ENCODE measurements at regions not wholly inside any gene's neighbourhood (a gene's known extent, or its start where the extent isn't known, plus 50 kb on each side); places are given as distances from the start of the nearest gene placed in this dataset.

- Mint-ChIP-seq H3K36me3 (ENCODE audit: insufficient read depth, unreplicated experiment) (no peaks in the 10 kb centered on the region), H3K9me3 (ENCODE audit: unreplicated experiment) (no peaks in the 10 kb centered on the region), H3K4me1 (ENCODE audit: insufficient read depth, unreplicated experiment) (peaks cover 16% of the 10 kb centered on the region), H3K27ac (ENCODE audit: low read depth, unreplicated experiment) (no peak overlapping the region), H3K4me3 (ENCODE audit: unreplicated experiment) (no peak overlapping the region), H3K27me3 (ENCODE audit: insufficient read depth, unreplicated experiment) (no peaks in the 10 kb centered on the region)
- intact Hi-C loops (cut with micrococcal nuclease), result no loop called here
- no TSS peak for BruUV-seq (replicated peaks)
- TF ChIP-seq CTCF (IDR thresholded peaks at IDR 0.05; ENCODE audit: unreplicated experiment), result no peak
- POLR2A ChIA-PET, result no interaction called here
- no peak for DNase-seq (ENCODE audit: unreplicated experiment)
- CTCF ChIA-PET, result interaction anchor here (0.6 to 1.0 kb wide), 2 partner anchors 9 to 449 kb away, joined by 3 to 4 read pairs; no protein-coding TSS in a partner anchor
Observed at GRCh38 chr18:11521853-11522252, 87.5 kb upstream of the SLC35G4 start.

GRCh38 chr18:11520536-11520935, 88.9 kb upstream of the SLC35G4 start:
- POLR2A ChIA-PET, result no interaction called here
- CTCF ChIA-PET, result interaction anchor here (2.4 to 4.2 kb wide), 2 partner anchors 8 to 209 kb away, joined by 13 to 41 read pairs; no protein-coding TSS in a partner anchor
- peak; percentile 20 for DNase-seq (ENCODE audit: unreplicated experiment)
- peaks cover 7% of the 10 kb centered on the region for H3K27me3 Mint-ChIP-seq (ENCODE audit: insufficient read depth, unreplicated experiment)
- TF ChIP-seq CTCF (IDR thresholded peaks at IDR 0.05; ENCODE audit: unreplicated experiment), result no peak
- H3K4me1 Mint-ChIP-seq (ENCODE audit: insufficient read depth, unreplicated experiment), result peaks cover 16% of the 10 kb centered on the region
- H3K27ac Mint-ChIP-seq (ENCODE audit: low read depth, unreplicated experiment), result no peak overlapping the region
- no peak overlapping the region for H3K4me3 Mint-ChIP-seq (ENCODE audit: unreplicated experiment)
- BruUV-seq (replicated peaks), result no TSS peak
- intact Hi-C loops (cut with micrococcal nuclease), result no loop called here
- no peaks in the 10 kb centered on the region for H3K9me3 Mint-ChIP-seq (ENCODE audit: unreplicated experiment)
- H3K36me3 Mint-ChIP-seq (ENCODE audit: insufficient read depth, unreplicated experiment), result no peaks in the 10 kb centered on the region

- TF ChIP-seq CTCF (IDR thresholded peaks at IDR 0.05; ENCODE audit: unreplicated experiment), result peak; percentile 60
- Mint-ChIP-seq H3K4me3 (ENCODE audit: unreplicated experiment) (no peak overlapping the region), H3K27me3 (ENCODE audit: insufficient read depth, unreplicated experiment) (peaks cover 17% of the 10 kb centered on the region), H3K4me1 (ENCODE audit: insufficient read depth, unreplicated experiment) (peaks cover 15% of the 10 kb centered on the region), H3K27ac (ENCODE audit: low read depth, unreplicated experiment) (no peak overlapping the region), H3K9me3 (ENCODE audit: unreplicated experiment) (no peaks in the 10 kb centered on the region), H3K36me3 (ENCODE audit: insufficient read depth, unreplicated experiment) (no peaks in the 10 kb centered on the region)
- CTCF ChIA-PET, result interaction anchor here (0.6 to 4.2 kb wide), 19 partner anchors 8 to 996 kb away, joined by 3 to 41 read pairs (median 5); no protein-coding TSS in a partner anchor
- POLR2A ChIA-PET, result interaction anchor here (0.5 kb wide), 1 partner anchor 1121 kb away, joined by 4 read pairs; no protein-coding TSS in a partner anchor
- BruUV-seq (replicated peaks), result no TSS peak
- intact Hi-C loops (cut with micrococcal nuclease), result loop anchor here (10.0 kb wide), 1 partner anchor 134 kb away; no protein-coding TSS in a partner anchor
- peak; percentile 67 for DNase-seq (ENCODE audit: unreplicated experiment)
Observed at GRCh38 chr18:11518788-11519685, 90.4 kb upstream of the SLC35G4 start.

- H3K9me3 Mint-ChIP-seq (ENCODE audit: unreplicated experiment), result no peaks in the 10 kb centered on the region
- H3K27me3 Mint-ChIP-seq (ENCODE audit: insufficient read depth, unreplicated experiment), result peaks cover 17% of the 10 kb centered on the region
- ChIA-PET CTCF (interaction anchor here (0.6 to 4.2 kb wide), 6 partner anchors 14 to 304 kb away, joined by 3 to 41 read pairs (median 4); no protein-coding TSS in a partner anchor), POLR2A (no interaction called here)
- H3K27ac Mint-ChIP-seq (ENCODE audit: low read depth, unreplicated experiment), result no peak overlapping the region
- BruUV-seq (replicated peaks), result no TSS peak
- no peak for DNase-seq (ENCODE audit: unreplicated experiment)
- TF ChIP-seq CTCF (IDR thresholded peaks at IDR 0.05; ENCODE audit: unreplicated experiment), result no peak
- no peaks in the 10 kb centered on the region for H3K36me3 Mint-ChIP-seq (ENCODE audit: insufficient read depth, unreplicated experiment)
- H3K4me1 Mint-ChIP-seq (ENCODE audit: insufficient read depth, unreplicated experiment), result peaks cover 6% of the 10 kb centered on the region
- intact Hi-C loops (cut with micrococcal nuclease), result loop anchor here (10.0 kb wide), 1 partner anchor 133 kb away; no protein-coding TSS in a partner anchor
- no peak overlapping the region for H3K4me3 Mint-ChIP-seq (ENCODE audit: unreplicated experiment)
Observed at GRCh38 chr18:11517704-11518103, 91.7 kb upstream of the SLC35G4 start.

Data from MCF 10A (cell line).